Keratinocyte (primary cell): ENCODE measurements at regions not wholly inside any gene's neighbourhood (a gene's known extent, or its start where the extent isn't known, plus 50 kb on each side); places are given as distances from the start of the nearest gene placed in this dataset.

Source experiments
- DNase-seq: peaks from one replicate; pipeline ENCODE4 v3.0.0-alpha.2; 2011; ENCODE audit warnings: low read depth, missing footprints, low spot score
- FAIRE-seq: peaks from 2 replicates; lab custom pipeline; 2011; peaks lifted over from hg19 to GRCh38; lab: Jason Lieb, UNC
- H2AFZ ChIP-seq: 2 replicates; pipeline ENCODE4 v1.6.0; 2012; ENCODE audit warnings: low read length, control low read depth, inconsistent platforms; ENCODE audit not compliant: control insufficient read depth
- H3K27ac ChIP-seq: 2 replicates; pipeline ENCODE4 v1.5.1; 2011; ENCODE audit warnings: low read length; ENCODE audit not compliant: control insufficient read depth, insufficient read depth
- H3K27me3 ChIP-seq: 3 replicates; pipeline ENCODE4 v1.6.0; 2011; ENCODE audit warnings: low read length; ENCODE audit not compliant: control insufficient read depth, insufficient read depth; ENCODE audit errors: extremely low read depth
- H3K36me3 ChIP-seq, 2 experiments: 2 replicates in 1 of 2; 3 replicates in 1 of 2; pipeline ENCODE4 v1.5.1; 2011; ENCODE audit warnings: low read length in 2 of 2, mild to moderate bottlenecking in 1 of 2; ENCODE audit not compliant: control insufficient read depth in 2 of 2, insufficient read depth in 2 of 2; ENCODE audit errors: extremely low read depth in 1 of 2
- H3K4me1 ChIP-seq: 3 replicates; pipeline ENCODE4 v1.5.1; 2011; ENCODE audit warnings: low read length; ENCODE audit not compliant: control insufficient read depth, insufficient read depth; ENCODE audit errors: extremely low read depth
- H3K4me2 ChIP-seq: 3 replicates; pipeline ENCODE4 v1.6.0; 2011; ENCODE audit warnings: low read depth, low read length; ENCODE audit not compliant: control insufficient read depth, insufficient read depth; ENCODE audit errors: extremely low read depth
- H3K4me3 ChIP-seq, 3 experiments: fragments of 200-600 bp in 1 of 3; sonication (generic) in 1 of 3; 2 replicates in 2 of 3; 3 replicates in 1 of 3; pipeline ENCODE4 v1.5.1; 2011 to 2016; ENCODE audit warnings: low read length in 3 of 3, mild to moderate bottlenecking in 3 of 3, control low read depth in 2 of 3, inconsistent platforms in 1 of 3, low read depth in 1 of 3, mixed read lengths in 1 of 3, mixed run types in 1 of 3, moderate library complexity in 1 of 3; ENCODE audit not compliant: control insufficient read depth in 2 of 3, insufficient read depth in 2 of 3; ENCODE audit errors: extremely low read depth in 1 of 3
- H3K79me2 ChIP-seq: 2 replicates; pipeline ENCODE4 v1.6.0; 2012; ENCODE audit warnings: low read length; ENCODE audit not compliant: control insufficient read depth, insufficient read depth
- H3K9ac ChIP-seq: 3 replicates; pipeline ENCODE4 v1.6.0; 2011; ENCODE audit warnings: low read length; ENCODE audit not compliant: control insufficient read depth, insufficient read depth; ENCODE audit errors: extremely low read depth
- H3K9me1 ChIP-seq: 3 replicates; pipeline ENCODE4 v1.6.0; 2011; ENCODE audit warnings: low read length; ENCODE audit not compliant: control insufficient read depth, insufficient read depth; ENCODE audit errors: extremely low read depth
- H3K9me3 ChIP-seq: 2 replicates; pipeline ENCODE4 v1.5.1; 2012; ENCODE audit warnings: low read depth, low read length; ENCODE audit not compliant: control insufficient read depth
- H4K20me1 ChIP-seq: 3 replicates; pipeline ENCODE4 v1.6.0; 2011; ENCODE audit warnings: low read length; ENCODE audit not compliant: control insufficient read depth, insufficient read depth; ENCODE audit errors: extremely low read depth
- CTCF ChIP-seq, 3 experiments: IDR thresholded peaks in 1 of 3; conservative IDR thresholded peaks in 1 of 3; optimal IDR thresholded peaks in 1 of 3; 2 replicates in 2 of 3; 3 replicates in 1 of 3; pipeline versions ENCODE3 to v1.5.1; 2011; ENCODE audit warnings: low read length in 3 of 3, mild to moderate bottlenecking in 3 of 3, moderate library complexity in 2 of 3, control low read depth in 1 of 3, inconsistent platforms in 1 of 3; ENCODE audit not compliant: insufficient read depth in 2 of 3; ENCODE audit errors: extremely low read depth in 1 of 3
- EZH2 ChIP-seq: IDR thresholded peaks from one replicate; pipeline ENCODE4 v1.6.1; 2012; ENCODE audit warnings: inconsistent platforms, mild to moderate bottlenecking, low read length, moderate library complexity
- dilution Hi-C: fragments of 300-500 bp; cut with MboI; formaldehyde crosslinking; loops from one replicate; pipeline ENCODE4 v1.7.0; 2020; ENCODE audit warnings: low sequenced_read_pairs; ENCODE audit not compliant: extremely low pct_ligation_motif_present

- H3K27ac ChIP-seq = no peak overlapping the region
- H3K79me2 ChIP-seq = no peaks in the 10 kb centered on the region
- H3K4me1 ChIP-seq = no peaks in the 10 kb centered on the region
- DNase-seq (no peak), FAIRE-seq (no peak)
- no peaks in the 10 kb centered on the region for H3K9me3 ChIP-seq
- no peak overlapping the region for H3K9ac ChIP-seq
- no peaks in the 10 kb centered on the region for H3K36me3 ChIP-seq
- dilution Hi-C loops = no loop called here
- no peaks in the 10 kb centered on the region for H3K27me3 ChIP-seq
- H2AFZ ChIP-seq = no peak overlapping the region
- H4K20me1 ChIP-seq = no peaks in the 10 kb centered on the region
- no peaks in the 10 kb centered on the region for H3K9me1 ChIP-seq
- no peak for TF ChIP-seq EZH2
- TF ChIP-seq CTCF (optimal IDR thresholded peaks at IDR 0.05 in 1 of 3, IDR thresholded peaks at IDR 0.05 in 1 of 3, conservative IDR thresholded peaks at IDR 0.05 in 1 of 3; ENCODE audit: extremely low read depth in 1 of 3, insufficient read depth in 2 of 3, low read length in 3 of 3) = no peak
- no peak overlapping the region for H3K4me2 ChIP-seq
- H3K4me3 ChIP-seq = no peak overlapping the region
Observed at GRCh38 chr1:215459136-215459535, 108.0 kb upstream of the KCTD3 start.

GRCh38 chr1:215466361-215466760 is 100.7 kb upstream of the KCTD3 start:
- no peaks in the 10 kb centered on the region for H3K27me3 ChIP-seq
- no peak overlapping the region for H3K9ac ChIP-seq
- dilution Hi-C loops = no loop called here
- H3K9me1 ChIP-seq = no peaks in the 10 kb centered on the region
- no peak overlapping the region for H2AFZ ChIP-seq
- H3K4me1 ChIP-seq = no peaks in the 10 kb centered on the region
- H3K36me3 ChIP-seq = no peaks in the 10 kb centered on the region
- DNase-seq = no peak
- H3K79me2 ChIP-seq = no peaks in the 10 kb centered on the region
- TF ChIP-seq EZH2 = no peak
- TF ChIP-seq CTCF (optimal IDR thresholded peaks at IDR 0.05 in 1 of 3, IDR thresholded peaks at IDR 0.05 in 1 of 3, conservative IDR thresholded peaks at IDR 0.05 in 1 of 3; ENCODE audit: extremely low read depth in 1 of 3, insufficient read depth in 2 of 3, low read length in 3 of 3) = no peak
- no peak overlapping the region for H3K27ac ChIP-seq
- no peaks in the 10 kb centered on the region for H4K20me1 ChIP-seq
- FAIRE-seq = no peak
- H3K9me3 ChIP-seq = no peaks in the 10 kb centered on the region
- H3K4me3 ChIP-seq = no peak overlapping the region
- no peak overlapping the region for H3K4me2 ChIP-seq
